Ishikawa (cell line): ENCODE measurements at regions not wholly inside any gene's neighbourhood (a gene's known extent, or its start where the extent isn't known, plus 50 kb on each side); places are given as distances from the start of the nearest gene placed in this dataset.

Experiments
- REST ChIP-seq: IDR thresholded peaks from 2 replicates; pipeline ENCODE4 v1.6.1; 2012; ENCODE audit warnings: low read depth, mild to moderate bottlenecking
- TEAD4 ChIP-seq: IDR thresholded peaks from 2 replicates; pipeline ENCODE4 v1.6.1; 2012
- ZBTB7A ChIP-seq: IDR thresholded peaks from 2 replicates; pipeline ENCODE4 v1.6.1; 2012; ENCODE audit warnings: low read depth

DNA sequence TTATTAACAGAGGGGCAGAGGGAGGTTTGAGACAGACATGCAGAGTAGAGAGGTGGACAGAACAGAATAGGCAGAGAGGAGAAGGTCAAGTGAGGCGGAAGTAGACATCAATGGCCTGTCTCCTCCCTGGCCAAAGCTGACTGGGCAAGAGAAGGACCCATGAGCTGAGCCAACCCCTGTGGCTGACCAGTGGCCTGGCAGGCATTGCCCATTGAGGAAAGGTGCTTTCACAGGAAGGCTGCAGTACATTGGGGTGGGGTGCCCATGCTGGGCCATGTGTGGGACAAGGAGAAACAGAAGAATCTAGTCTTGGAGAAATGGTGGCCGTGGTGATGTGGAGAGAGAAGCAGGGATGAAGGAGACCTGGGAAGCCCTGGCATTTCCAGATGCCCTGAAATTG, 76.0 kb downstream of the MYEOV start:
- no peak for TF ChIP-seq TEAD4
- no peak for TF ChIP-seq REST
- no peak for TF ChIP-seq ZBTB7A
